B cell (primary cell): ENCODE measurements at regions not wholly inside any gene's neighbourhood (a gene's known extent, or its start where the extent isn't known, plus 50 kb on each side); places are given as distances from the start of the nearest gene placed in this dataset.
"Not testable (repeated sequence)": the region's sequence is repeated elsewhere in the genome, so short reads cannot be mapped to it uniquely, and the experiment has no call there.

Experiments used
- CTCF ChIP-seq: fragments of 200-600 bp; IDR thresholded peaks from one replicate; pipeline ENCODE4 v1.8.0; 2022; ENCODE audit warnings: antibody characterized with exemption, mild to moderate bottlenecking
- EZH2 ChIP-seq: IDR thresholded peaks from 2 replicates; pipeline ENCODE4 v1.6.1; 2012; ENCODE audit warnings: borderline replicate concordance, low read depth, mild to moderate bottlenecking, moderate library complexity, low read length; ENCODE audit not compliant: insufficient read depth, poor library complexity, severe bottlenecking

- not testable (repeated sequence) for TF ChIP-seq CTCF, EZH2
Observed at GRCh38 chr9:42702890-42703289, 519.4 kb downstream of the SPATA31A6 start.
